Muscle layer of duodenum (tissue), 2 donors: ENCODE measurements at regions not wholly inside any gene's neighbourhood (a gene's known extent, or its start where the extent isn't known, plus 50 kb on each side); places are given as distances from the start of the nearest gene placed in this dataset.

Experiments used
- H3K27ac ChIP-seq: one replicate; pipeline ENCODE4 v1.7.0; 2013; ENCODE audit warnings: mild to moderate bottlenecking, low read length
- H3K27me3 ChIP-seq: one replicate; pipeline ENCODE4 v1.7.0; 2013; ENCODE audit warnings: low read depth, mild to moderate bottlenecking, control low read depth, low read length
- H3K36me3 ChIP-seq, 2 donors: one replicate each; pipeline ENCODE4 v1.7.0; 2013; ENCODE audit warnings: low read length in 2 of 2, control low read depth in 1 of 2, mild to moderate bottlenecking in 1 of 2; ENCODE audit not compliant: insufficient read depth in 2 of 2, control insufficient read depth in 1 of 2
- H3K4me1 ChIP-seq, 2 donors: one replicate each; pipeline ENCODE4 v1.7.0; 2013; ENCODE audit warnings: low read length in 2 of 2, mild to moderate bottlenecking in 2 of 2, control low read depth in 1 of 2, moderate library complexity in 1 of 2; ENCODE audit not compliant: insufficient read depth in 2 of 2, control insufficient read depth in 1 of 2
- H3K4me3 ChIP-seq, 2 donors: one replicate each; pipeline ENCODE4 v1.7.0; 2013; ENCODE audit warnings: low read length in 2 of 2, low read depth in 1 of 2, mild to moderate bottlenecking in 1 of 2
- H3K9me3 ChIP-seq, 2 donors: one replicate each; pipeline ENCODE4 v1.7.0; 2013; ENCODE audit warnings: low read length in 2 of 2, control low read depth in 1 of 2, mild to moderate bottlenecking in 1 of 2; ENCODE audit not compliant: control insufficient read depth in 1 of 2
- donor health status: healthy.

- Histone ChIP-seq H3K4me3 (no peak overlapping the region), H3K27ac (no peak overlapping the region), H3K4me1 (no peaks in the 10 kb centered on the region), H3K27me3 (no peaks in the 10 kb centered on the region), H3K36me3 (no peaks in the 10 kb centered on the region), H3K9me3 (no peaks in the 10 kb centered on the region)
These were observed 152.8 kb downstream of the TMEM200A start for GRCh38 chr6:130518588-130518987.

GRCh38 chr6:130520221-130520620 is 154.4 kb downstream of the TMEM200A start:
- H3K4me1 ChIP-seq, result no peaks in the 10 kb centered on the region
- H3K9me3 ChIP-seq, result no peaks in the 10 kb centered on the region
- no peak overlapping the region for H3K4me3 ChIP-seq
- no peaks in the 10 kb centered on the region for H3K36me3 ChIP-seq
- no peak overlapping the region for H3K27ac ChIP-seq
- H3K27me3 ChIP-seq, result no peaks in the 10 kb centered on the region

GRCh38 chr6:130520801-130521200 is 155.0 kb downstream of the TMEM200A start:
- H3K4me1 ChIP-seq, result no peaks in the 10 kb centered on the region
- H3K4me3 ChIP-seq, result no peak overlapping the region
- no peaks in the 10 kb centered on the region for H3K9me3 ChIP-seq
- H3K36me3 ChIP-seq, result no peaks in the 10 kb centered on the region
- no peak overlapping the region for H3K27ac ChIP-seq
- H3K27me3 ChIP-seq, result no peaks in the 10 kb centered on the region

GRCh38 chr6:130524552-130524951 is 158.7 kb downstream of the TMEM200A start:
- Histone ChIP-seq H3K9me3 (no peaks in the 10 kb centered on the region), H3K4me1 (no peaks in the 10 kb centered on the region), H3K4me3 (no peak overlapping the region), H3K27ac (no peak overlapping the region), H3K36me3 (no peaks in the 10 kb centered on the region), H3K27me3 (no peaks in the 10 kb centered on the region)

- H3K4me3 ChIP-seq, result no peak overlapping the region
- H3K36me3 ChIP-seq, result no peaks in the 10 kb centered on the region
- H3K27ac ChIP-seq, result no peak overlapping the region
- no peaks in the 10 kb centered on the region for H3K4me1 ChIP-seq
- H3K27me3 ChIP-seq, result no peaks in the 10 kb centered on the region
- no peaks in the 10 kb centered on the region for H3K9me3 ChIP-seq
These were observed 159.6 kb downstream of the TMEM200A start for GRCh38 chr6:130525408-130525807.

- H3K36me3 ChIP-seq, result no peaks in the 10 kb centered on the region
- no peaks in the 10 kb centered on the region for H3K4me1 ChIP-seq
- H3K9me3 ChIP-seq, result no peaks in the 10 kb centered on the region
- H3K27me3 ChIP-seq, result no peaks in the 10 kb centered on the region
- no peak overlapping the region for H3K27ac ChIP-seq
- no peak overlapping the region for H3K4me3 ChIP-seq
These were observed 160.6 kb downstream of the TMEM200A start for GRCh38 chr6:130526466-130526865.

- H3K9me3 ChIP-seq, result no peaks in the 10 kb centered on the region
- no peak overlapping the region for H3K27ac ChIP-seq
- H3K27me3 ChIP-seq, result no peaks in the 10 kb centered on the region
- H3K4me1 ChIP-seq, result no peaks in the 10 kb centered on the region
- no peak overlapping the region for H3K4me3 ChIP-seq
- no peaks in the 10 kb centered on the region for H3K36me3 ChIP-seq
These were observed 161.4 kb downstream of the TMEM200A start for GRCh38 chr6:130527173-130527572.

GRCh38 chr6:130529569-130530149 is 163.8 kb downstream of the TMEM200A start:
- H3K36me3 ChIP-seq, result no peaks in the 10 kb centered on the region
- H3K9me3 ChIP-seq, result no peaks in the 10 kb centered on the region
- H3K27me3 ChIP-seq, result no peaks in the 10 kb centered on the region
- H3K4me1 ChIP-seq, result no peaks in the 10 kb centered on the region
- no peak overlapping the region for H3K27ac ChIP-seq
- H3K4me3 ChIP-seq, result no peak overlapping the region

GRCh38 chr6:130534627-130535026 is 168.8 kb downstream of the TMEM200A start:
- no peaks in the 10 kb centered on the region for H3K27me3 ChIP-seq
- no peaks in the 10 kb centered on the region for H3K36me3 ChIP-seq
- no peak overlapping the region for H3K27ac ChIP-seq
- H3K4me1 ChIP-seq, result no peaks in the 10 kb centered on the region
- H3K9me3 ChIP-seq, result peaks cover 0 to 6% of the 10 kb centered on the region in 2 donors
- no peak overlapping the region for H3K4me3 ChIP-seq

GRCh38 chr6:130535242-130535641 is 169.4 kb downstream of the TMEM200A start:
- no peak overlapping the region for H3K27ac ChIP-seq
- H3K4me3 ChIP-seq, result no peak overlapping the region
- no peaks in the 10 kb centered on the region for H3K4me1 ChIP-seq
- no peaks in the 10 kb centered on the region for H3K27me3 ChIP-seq
- H3K36me3 ChIP-seq, result no peaks in the 10 kb centered on the region
- peaks cover 0 to 6% of the 10 kb centered on the region in 2 donors for H3K9me3 ChIP-seq

- Histone ChIP-seq H3K27me3 (no peaks in the 10 kb centered on the region), H3K4me1 (no peaks in the 10 kb centered on the region), H3K4me3 (no peak overlapping the region), H3K9me3 (peaks cover 0 to 6% of the 10 kb centered on the region in 2 donors), H3K36me3 (no peaks in the 10 kb centered on the region), H3K27ac (no peak overlapping the region)
These were observed 171.6 kb downstream of the TMEM200A start for GRCh38 chr6:130537447-130537846.

GRCh38 chr6:130547723-130548122 is 181.9 kb downstream of the TMEM200A start:
- Histone ChIP-seq H3K36me3 (no peaks in the 10 kb centered on the region), H3K27ac (no peak overlapping the region), H3K4me1 (no peaks in the 10 kb centered on the region), H3K9me3 (peaks cover 0 to 5% of the 10 kb centered on the region in 2 donors), H3K27me3 (no peaks in the 10 kb centered on the region), H3K4me3 (no peak overlapping the region)
